Uterus (tissue), 3 donors: ENCODE measurements at regions not wholly inside any gene's neighbourhood (a gene's known extent, or its start where the extent isn't known, plus 50 kb on each side); places are given as distances from the start of the nearest gene placed in this dataset.

ENCODE experiments used
- DNase-seq, 2 donors: peaks; one replicate each; pipeline ENCODE4 v3.0.0-alpha.2; 2019 to 2020
- H3K27ac ChIP-seq, 2 donors: fragments of 200-600 bp; sonication (generic); 1 replicate in 1 of 2; 2 replicates in 1 of 2; pipeline ENCODE4 v1.5.1; 2016 to 2018
- H3K27me3 ChIP-seq, 2 donors: fragments of 200-600 bp; sonication (generic); one replicate each; pipeline ENCODE4 v1.5.1; 2018 to 2019; ENCODE audit warnings: control low read depth in 1 of 2
- H3K36me3 ChIP-seq, 2 donors: fragments of 200-600 bp; sonication (generic); one replicate each; pipeline ENCODE4 v1.5.1; 2019; ENCODE audit warnings: control low read depth in 1 of 2
- H3K4me1 ChIP-seq, 2 donors: fragments of 200-600 bp; sonication (generic); one replicate each; pipeline ENCODE4 v1.5.1; 2018 to 2019; ENCODE audit warnings: control low read depth in 1 of 2
- H3K4me3 ChIP-seq, 2 donors: fragments of 200-600 bp; sonication (generic); 1 replicate in 1 of 2; 2 replicates in 1 of 2; pipeline ENCODE4 v1.5.1; 2018 to 2019; ENCODE audit warnings: mild to moderate bottlenecking in 1 of 2
- H3K9me3 ChIP-seq, 2 donors: fragments of 200-600 bp; sonication (generic); one replicate each; pipeline ENCODE4 v1.5.1; 2019; ENCODE audit warnings: control low read depth in 1 of 2
- CTCF ChIP-seq, 4 experiments: fragments of 200-600 bp in 2 of 4; fragments of 450-650 bp in 2 of 4; sonication (generic) in 2 of 4; IDR thresholded peaks; one replicate each; pipeline ENCODE4 v1.5.1; 2016 to 2019; ENCODE audit warnings: antibody characterized with exemption in 4 of 4, mild to moderate bottlenecking in 2 of 4, moderate library complexity in 1 of 4
- POLR2A ChIP-seq, 2 donors: fragments of 450-650 bp; IDR thresholded peaks; one replicate each; pipeline ENCODE4 v1.6.1; 2016; ENCODE audit warnings: antibody characterized with exemption in 2 of 2, mild to moderate bottlenecking in 1 of 2, moderate library complexity in 1 of 2
- intact Hi-C: fragments of 100-400 bp; cut with DNase I; formaldehyde crosslinking; loops from one replicate; pipeline ENCODE4 v1.15.1; 2023; ENCODE audit warnings: low total_unique reads
- donor health status: DM: yes; HTN: yes; CAD: no.

GRCh38 chr18:46279673-46280072 lies 175.5 kb downstream of the HAUS1 start:
- TF ChIP-seq POLR2A (IDR thresholded peaks at IDR 0.05): no peak
- no peak for TF ChIP-seq CTCF (IDR thresholded peaks at IDR 0.05)

GRCh38 chr18:46281185-46282176 lies 177.3 kb downstream of the HAUS1 start:
- intact Hi-C loops: no loop called here
- peak in 1 of 2 donors; percentile 38 for DNase-seq
- H3K36me3 ChIP-seq: no peaks in the 10 kb centered on the region
- H3K27ac ChIP-seq: no peak overlapping the region
- no peaks in the 10 kb centered on the region for H3K9me3 ChIP-seq
- no peaks in the 10 kb centered on the region for H3K4me1 ChIP-seq
- H3K27me3 ChIP-seq: no peaks in the 10 kb centered on the region
- H3K4me3 ChIP-seq: no peak overlapping the region
- TF ChIP-seq POLR2A (IDR thresholded peaks at IDR 0.05): no peak
- TF ChIP-seq CTCF (IDR thresholded peaks at IDR 0.05): peak; percentile 56 to 74 (median 68)

More at GRCh38 chr18:46279673-46280072, 175.5 kb downstream of the HAUS1 start:
- no peak overlapping the region for H3K27ac ChIP-seq
- no peaks in the 10 kb centered on the region for H3K4me1 ChIP-seq
- intact Hi-C loops: no loop called here
- no peaks in the 10 kb centered on the region for H3K27me3 ChIP-seq
- H3K4me3 ChIP-seq: no peak overlapping the region
- no peak for DNase-seq
- no peaks in the 10 kb centered on the region for H3K9me3 ChIP-seq
- no peaks in the 10 kb centered on the region for H3K36me3 ChIP-seq

- H3K27me3 ChIP-seq: no peaks in the 10 kb centered on the region
- no peaks in the 10 kb centered on the region for H3K9me3 ChIP-seq
- TF ChIP-seq CTCF (IDR thresholded peaks at IDR 0.05) (no peak), POLR2A (IDR thresholded peaks at IDR 0.05) (no peak)
- no peak overlapping the region for H3K4me3 ChIP-seq
- no peak for DNase-seq
- no peak overlapping the region for H3K27ac ChIP-seq
- no peaks in the 10 kb centered on the region for H3K4me1 ChIP-seq
- intact Hi-C loops: no loop called here
- H3K36me3 ChIP-seq: no peaks in the 10 kb centered on the region
These were observed 178.0 kb downstream of the HAUS1 start for GRCh38 chr18:46282177-46282570.

GRCh38 chr18:46282646-46283045 lies 178.5 kb downstream of the HAUS1 start:
- Histone ChIP-seq H3K4me1 (no peaks in the 10 kb centered on the region), H3K9me3 (no peaks in the 10 kb centered on the region), H3K36me3 (no peaks in the 10 kb centered on the region), H3K4me3 (no peak overlapping the region), H3K27ac (no peak overlapping the region), H3K27me3 (no peaks in the 10 kb centered on the region)
- DNase-seq: no peak
- intact Hi-C loops: no loop called here
- TF ChIP-seq CTCF (IDR thresholded peaks at IDR 0.05) (no peak), POLR2A (IDR thresholded peaks at IDR 0.05) (no peak)

GRCh38 chr18:46283268-46283667 lies 179.1 kb downstream of the HAUS1 start:
- H3K36me3 ChIP-seq: no peaks in the 10 kb centered on the region
- H3K4me3 ChIP-seq: no peak overlapping the region
- H3K9me3 ChIP-seq: no peaks in the 10 kb centered on the region
- no peak overlapping the region for H3K27ac ChIP-seq
- no peak for DNase-seq
- no peaks in the 10 kb centered on the region for H3K27me3 ChIP-seq
- TF ChIP-seq CTCF (IDR thresholded peaks at IDR 0.05) (no peak), POLR2A (IDR thresholded peaks at IDR 0.05) (no peak)
- intact Hi-C loops: no loop called here
- no peaks in the 10 kb centered on the region for H3K4me1 ChIP-seq
